ENCODE measurements at regions not wholly inside any gene's neighbourhood (a gene's known extent, or its start where the extent isn't known, plus 50 kb on each side); places are given as distances from the start of the nearest gene placed in this dataset.

- Mint-ChIP-seq H3K4me3 (no peak overlapping the region), H3K27ac (no peak overlapping the region), H3K4me1 (no peaks in the 10 kb centered on the region), H3K9me3 (peaks cover 0 to 3% (median 0%) of the 10 kb centered on the region in 3 donors), H3K27me3 (peaks cover 1 to 4% of the 10 kb centered on the region in 2 donors), H3K36me3 (no peaks in the 10 kb centered on the region)
- Histone ChIP-seq H3K36me3 (ENCODE audit: control insufficient read depth in 2 of 2, extremely low read depth in 1 of 2, insufficient read depth in 1 of 2, low read length in 1 of 2) (no peaks in the 10 kb centered on the region), H3K4me1 (ENCODE audit: control insufficient read depth in 1 of 2, extremely low read depth in 1 of 2, insufficient read depth in 2 of 2, low read length in 2 of 2) (no peaks in the 10 kb centered on the region), H3K9me3 (no peaks in the 10 kb centered on the region), H3K4me3 (ENCODE audit: control insufficient read depth in 1 of 2, extremely low read depth in 1 of 2, low read length in 1 of 2) (no peak overlapping the region), H3K27me3 (replicated peaks in 1 of 2; ENCODE audit: control insufficient read depth in 2 of 2, extremely low read depth in 1 of 2, insufficient read depth in 2 of 2, low read length in 1 of 2) (no peaks in the 10 kb centered on the region), H3K27ac (ENCODE audit: low read length) (no peak overlapping the region)
- DNase-seq (no peak), ATAC-seq (replicated peaks in 1 of 4) (no peak)
- CTCF ChIA-PET, result interaction anchor here in 1 of 2 donors (0.6 kb wide), 1 partner anchor 814 kb away, joined by 3 read pairs; no protein-coding TSS in a partner anchor
- POLR2A ChIA-PET, result no interaction called here
- 90% methylated on average over 3 of the region's 5 CpGs for WGBS (ENCODE audit: insufficient coverage)
These were observed 399.8 kb downstream of the OSTF1 start for GRCh38 chr9:75487856-75488718.

GRCh38 chr9:75488719-75489110 lies 400.4 kb downstream of the OSTF1 start:
- no peaks in the 10 kb centered on the region for H3K4me1 ChIP-seq (ENCODE audit: control insufficient read depth in 1 of 2, extremely low read depth in 1 of 2, insufficient read depth in 2 of 2, low read length in 2 of 2)
- Mint-ChIP-seq H3K4me1 (no peaks in the 10 kb centered on the region), H3K9me3 (peaks cover 0 to 3% (median 0%) of the 10 kb centered on the region in 3 donors), H3K27me3 (peaks cover 0 to 7% of the 10 kb centered on the region in 2 donors), H3K27ac (no peak overlapping the region), H3K4me3 (no peak overlapping the region), H3K36me3 (no peaks in the 10 kb centered on the region)
- WGBS (ENCODE audit: insufficient coverage), result 95% methylated on average over 4 of the region's 6 CpGs
- no peak for DNase-seq
- ChIA-PET CTCF (no interaction called here), POLR2A (no interaction called here)
- no peak for ATAC-seq (replicated peaks in 1 of 4)
- H3K9me3 ChIP-seq, result no peaks in the 10 kb centered on the region
- H3K27me3 ChIP-seq (replicated peaks in 1 of 2; ENCODE audit: control insufficient read depth in 2 of 2, extremely low read depth in 1 of 2, insufficient read depth in 2 of 2, low read length in 1 of 2), result no peaks in the 10 kb centered on the region
- no peak overlapping the region for H3K4me3 ChIP-seq (ENCODE audit: control insufficient read depth in 1 of 2, extremely low read depth in 1 of 2, low read length in 1 of 2)
- no peak overlapping the region for H3K27ac ChIP-seq (ENCODE audit: low read length)
- no peaks in the 10 kb centered on the region for H3K36me3 ChIP-seq (ENCODE audit: control insufficient read depth in 2 of 2, extremely low read depth in 1 of 2, insufficient read depth in 1 of 2, low read length in 1 of 2)

DNA sequence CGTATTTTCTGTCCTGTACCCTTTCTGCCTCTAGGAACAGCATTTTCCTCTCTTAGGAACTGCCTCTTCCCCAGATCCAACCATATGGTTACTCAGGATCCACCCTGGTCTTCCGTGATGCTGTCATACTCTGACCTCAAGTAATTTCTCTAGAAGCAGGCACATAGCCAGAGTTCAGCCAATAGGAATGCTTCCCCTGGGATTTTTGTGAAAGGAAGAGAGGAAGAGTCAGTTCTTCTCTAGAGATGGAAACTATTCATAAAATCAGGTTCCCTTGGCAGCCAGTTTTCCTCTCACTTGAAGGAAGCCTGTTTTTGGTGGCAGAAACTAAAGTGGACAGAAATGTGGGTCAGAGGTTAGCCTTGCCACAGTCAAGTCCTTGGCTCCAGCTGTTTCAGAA lies 400.1 kb upstream of the PCSK5 start:
- ChIA-PET POLR2A (no interaction called here), CTCF (no interaction called here)
- Mint-ChIP-seq H3K4me3 (no peak overlapping the region), H3K9me3 (peaks cover 0 to 3% (median 0%) of the 10 kb centered on the region in 3 donors), H3K4me1 (no peaks in the 10 kb centered on the region), H3K27me3 (peaks cover 0 to 6% of the 10 kb centered on the region in 2 donors), H3K36me3 (no peaks in the 10 kb centered on the region), H3K27ac (no peak overlapping the region)
- Histone ChIP-seq H3K4me1 (ENCODE audit: control insufficient read depth in 1 of 2, extremely low read depth in 1 of 2, insufficient read depth in 2 of 2, low read length in 2 of 2) (no peaks in the 10 kb centered on the region), H3K27ac (ENCODE audit: low read length) (no peak overlapping the region), H3K27me3 (replicated peaks in 1 of 2; ENCODE audit: control insufficient read depth in 2 of 2, extremely low read depth in 1 of 2, insufficient read depth in 2 of 2, low read length in 1 of 2) (no peaks in the 10 kb centered on the region), H3K9me3 (no peaks in the 10 kb centered on the region), H3K36me3 (ENCODE audit: control insufficient read depth in 2 of 2, extremely low read depth in 1 of 2, insufficient read depth in 1 of 2, low read length in 1 of 2) (no peaks in the 10 kb centered on the region), H3K4me3 (ENCODE audit: control insufficient read depth in 1 of 2, extremely low read depth in 1 of 2, low read length in 1 of 2) (no peak overlapping the region)
- ATAC-seq (replicated peaks in 1 of 4) (no peak), DNase-seq (no peak)
- WGBS (ENCODE audit: insufficient coverage), result 33% methylated on average over 1 of the region's 2 CpGs

GRCh38 chr9:75491533-75491932 lies 398.9 kb upstream of the PCSK5 start:
- Histone ChIP-seq H3K4me3 (ENCODE audit: control insufficient read depth in 1 of 2, extremely low read depth in 1 of 2, low read length in 1 of 2) (no peak overlapping the region), H3K36me3 (ENCODE audit: control insufficient read depth in 2 of 2, extremely low read depth in 1 of 2, insufficient read depth in 1 of 2, low read length in 1 of 2) (no peaks in the 10 kb centered on the region), H3K9me3 (no peaks in the 10 kb centered on the region), H3K27me3 (replicated peaks in 1 of 2; ENCODE audit: control insufficient read depth in 2 of 2, extremely low read depth in 1 of 2, insufficient read depth in 2 of 2, low read length in 1 of 2) (no peaks in the 10 kb centered on the region), H3K27ac (ENCODE audit: low read length) (no peak overlapping the region), H3K4me1 (ENCODE audit: control insufficient read depth in 1 of 2, extremely low read depth in 1 of 2, insufficient read depth in 2 of 2, low read length in 2 of 2) (no peaks in the 10 kb centered on the region)
- CTCF ChIA-PET, result no interaction called here
- POLR2A ChIA-PET, result no interaction called here
- Mint-ChIP-seq H3K27me3 (peaks cover 0 to 3% of the 10 kb centered on the region in 2 donors), H3K27ac (no peak overlapping the region), H3K4me3 (no peak overlapping the region), H3K36me3 (no peaks in the 10 kb centered on the region), H3K4me1 (no peaks in the 10 kb centered on the region), H3K9me3 (peaks cover 0 to 3% (median 0%) of the 10 kb centered on the region in 3 donors)
- ATAC-seq (replicated peaks in 1 of 4) (no peak), DNase-seq (no peak)
- WGBS (ENCODE audit: insufficient coverage), result no CpG with 5 or more reads among the region's 1 CpG

GRCh38 chr9:75499812-75500211 lies 390.7 kb upstream of the PCSK5 start:
- ATAC-seq (replicated peaks in 1 of 4) (no peak), DNase-seq (no peak)
- Mint-ChIP-seq H3K9me3 (no peaks in the 10 kb centered on the region), H3K27me3 (peaks cover 0 to 3% of the 10 kb centered on the region in 2 donors), H3K4me3 (no peak overlapping the region), H3K4me1 (no peaks in the 10 kb centered on the region), H3K36me3 (no peaks in the 10 kb centered on the region), H3K27ac (no peak overlapping the region)
- Histone ChIP-seq H3K36me3 (ENCODE audit: control insufficient read depth in 2 of 2, extremely low read depth in 1 of 2, insufficient read depth in 1 of 2, low read length in 1 of 2) (no peaks in the 10 kb centered on the region), H3K27ac (ENCODE audit: low read length) (no peak overlapping the region), H3K4me3 (ENCODE audit: control insufficient read depth in 1 of 2, extremely low read depth in 1 of 2, low read length in 1 of 2) (no peak overlapping the region), H3K9me3 (no peaks in the 10 kb centered on the region), H3K4me1 (ENCODE audit: control insufficient read depth in 1 of 2, extremely low read depth in 1 of 2, insufficient read depth in 2 of 2, low read length in 2 of 2) (no peaks in the 10 kb centered on the region), H3K27me3 (replicated peaks in 1 of 2; ENCODE audit: control insufficient read depth in 2 of 2, extremely low read depth in 1 of 2, insufficient read depth in 2 of 2, low read length in 1 of 2) (no peaks in the 10 kb centered on the region)
- CTCF ChIA-PET, result no interaction called here
- POLR2A ChIA-PET, result no interaction called here
- WGBS (ENCODE audit: insufficient coverage), result 83% methylated on average over 1 of the region's 4 CpGs

DNA sequence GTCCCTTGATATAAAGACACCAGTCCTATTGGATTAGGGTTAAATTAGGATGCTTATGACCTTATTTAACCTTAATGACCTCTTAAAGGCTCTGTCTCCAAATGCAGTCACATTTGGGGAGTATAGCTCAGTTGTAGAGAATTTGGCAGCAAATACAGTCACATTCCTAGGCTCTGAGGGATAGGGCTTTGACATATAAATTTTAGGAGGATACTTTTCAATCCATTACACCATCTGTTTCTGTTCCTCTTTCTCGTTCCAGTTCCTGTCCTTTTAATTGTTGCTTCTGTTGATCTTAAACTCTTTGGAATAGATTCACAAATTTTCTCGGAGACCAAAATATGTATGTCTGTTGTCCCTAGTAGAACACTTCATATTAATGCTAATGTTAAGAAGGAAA lies 390.0 kb upstream of the PCSK5 start:
- H3K4me3 Mint-ChIP-seq, result no peak overlapping the region
- DNase-seq, result no peak
- H3K27ac Mint-ChIP-seq, result no peak overlapping the region
- CTCF ChIA-PET, result no interaction called here
- H3K36me3 Mint-ChIP-seq, result no peaks in the 10 kb centered on the region
- POLR2A ChIA-PET, result no interaction called here
- no peaks in the 10 kb centered on the region for H3K36me3 ChIP-seq (ENCODE audit: control insufficient read depth in 2 of 2, extremely low read depth in 1 of 2, insufficient read depth in 1 of 2, low read length in 1 of 2)
- no peaks in the 10 kb centered on the region for H3K27me3 ChIP-seq (replicated peaks in 1 of 2; ENCODE audit: control insufficient read depth in 2 of 2, extremely low read depth in 1 of 2, insufficient read depth in 2 of 2, low read length in 1 of 2)
- no peak overlapping the region for H3K4me3 ChIP-seq (ENCODE audit: control insufficient read depth in 1 of 2, extremely low read depth in 1 of 2, low read length in 1 of 2)
- H3K9me3 ChIP-seq, result no peaks in the 10 kb centered on the region
- no peak for ATAC-seq (replicated peaks in 1 of 4)
- H3K4me1 Mint-ChIP-seq, result no peaks in the 10 kb centered on the region
- no peaks in the 10 kb centered on the region for H3K4me1 ChIP-seq (ENCODE audit: control insufficient read depth in 1 of 2, extremely low read depth in 1 of 2, insufficient read depth in 2 of 2, low read length in 2 of 2)
- H3K27ac ChIP-seq (ENCODE audit: low read length), result no peak overlapping the region
- peaks cover 0 to 3% of the 10 kb centered on the region in 2 donors for H3K27me3 Mint-ChIP-seq
- WGBS (ENCODE audit: insufficient coverage), result no CpG with 5 or more reads among the region's 2 CpGs
- no peaks in the 10 kb centered on the region for H3K9me3 Mint-ChIP-seq
